HEK293T (cell line): ENCODE measurements at regions not wholly inside any gene's neighbourhood (a gene's known extent, or its start where the extent isn't known, plus 50 kb on each side); places are given as distances from the start of the nearest gene placed in this dataset.
"Not testable (repeated sequence)": the region's sequence is repeated elsewhere in the genome, so short reads cannot be mapped to it uniquely, and the experiment has no call there.

Experiments
- CTCF ChIA-PET: fragments of 350-600 bp; formaldehyde crosslinking; extraction: SDS; loops from one replicate; lab custom pipeline; 2021; ENCODE audit warnings: antibody characterized with exemption, inconsistent platforms; lab: Yijun Ruan, JAX
- POLR2A ChIA-PET: fragments of 350-600 bp; formaldehyde crosslinking; extraction: SDS; loops from one replicate; lab custom pipeline; 2020; ENCODE audit warnings: antibody characterized with exemption, inconsistent platforms; lab: Yijun Ruan, JAX
- DNase-seq: peaks from one replicate; pipeline ENCODE4 v3.0.0; 2012; ENCODE audit warnings: mixed read lengths; ENCODE audit errors: extremely low spot score
- ARNT ChIP-seq: fragments of 450-650 bp; IDR thresholded peaks from 2 replicates; pipeline ENCODE4 v1.6.1; 2017; ENCODE audit warnings: mild to moderate bottlenecking
- BHLHE40 ChIP-seq: fragments of 450-650 bp; IDR thresholded peaks from 2 replicates; pipeline ENCODE4 v1.6.1; 2016; ENCODE audit warnings: mild to moderate bottlenecking, moderate library complexity, borderline replicate concordance
- CTBP1 ChIP-seq: fragments of 450-650 bp; IDR thresholded peaks from 2 replicates; pipeline ENCODE4 v1.6.1; 2016; ENCODE audit warnings: borderline replicate concordance
- ELF4 ChIP-seq: fragments of 450-650 bp; IDR thresholded peaks from 2 replicates; pipeline ENCODE4 v1.6.1; 2017; ENCODE audit warnings: antibody characterized with exemption
- FOXA1 ChIP-seq: fragments of 450-650 bp; IDR thresholded peaks from 2 replicates; pipeline ENCODE4 v1.6.1; 2016; ENCODE audit warnings: mild to moderate bottlenecking
- FOXK2 ChIP-seq: fragments of 450-650 bp; IDR thresholded peaks from 2 replicates; pipeline ENCODE4 v1.6.1; 2016; ENCODE audit warnings: mild to moderate bottlenecking
- FOXM1 ChIP-seq: fragments of 450-650 bp; IDR thresholded peaks from 2 replicates; pipeline ENCODE4 v1.6.1; 2017; ENCODE audit warnings: mild to moderate bottlenecking, borderline replicate concordance
- HDGF ChIP-seq: fragments of 450-650 bp; IDR thresholded peaks from 2 replicates; pipeline ENCODE4 v1.6.1; 2017; ENCODE audit warnings: antibody characterized with exemption, borderline replicate concordance
- L3MBTL2 ChIP-seq: fragments of 450-650 bp; conservative IDR thresholded peaks from 2 replicates; pipeline ENCODE4 v1.6.1; 2016; ENCODE audit warnings: mild to moderate bottlenecking
- LEF1 ChIP-seq: fragments of 450-650 bp; IDR thresholded peaks from 2 replicates; pipeline ENCODE4 v1.6.1; 2017; ENCODE audit warnings: mild to moderate bottlenecking, borderline replicate concordance
- NFRKB ChIP-seq: fragments of 450-650 bp; IDR thresholded peaks from 2 replicates; pipeline ENCODE4 v1.6.1; 2016; ENCODE audit warnings: mild to moderate bottlenecking, moderate library complexity
- PKNOX1 ChIP-seq: fragments of 450-650 bp; IDR thresholded peaks from 2 replicates; pipeline ENCODE4 v1.6.1; 2016
- SP1 ChIP-seq: fragments of 450-650 bp; IDR thresholded peaks from 2 replicates; pipeline ENCODE4 v1.6.1; 2017
- SUZ12 ChIP-seq: fragments of 450-650 bp; IDR thresholded peaks from 2 replicates; pipeline ENCODE4 v1.6.1; 2016; ENCODE audit warnings: mild to moderate bottlenecking
- TARDBP ChIP-seq: fragments of 450-650 bp; IDR thresholded peaks from 2 replicates; pipeline ENCODE4 v1.6.1; 2016
- ZNF384 ChIP-seq: fragments of 450-650 bp; IDR thresholded peaks from 2 replicates; pipeline ENCODE4 v1.6.1; 2016

DNA sequence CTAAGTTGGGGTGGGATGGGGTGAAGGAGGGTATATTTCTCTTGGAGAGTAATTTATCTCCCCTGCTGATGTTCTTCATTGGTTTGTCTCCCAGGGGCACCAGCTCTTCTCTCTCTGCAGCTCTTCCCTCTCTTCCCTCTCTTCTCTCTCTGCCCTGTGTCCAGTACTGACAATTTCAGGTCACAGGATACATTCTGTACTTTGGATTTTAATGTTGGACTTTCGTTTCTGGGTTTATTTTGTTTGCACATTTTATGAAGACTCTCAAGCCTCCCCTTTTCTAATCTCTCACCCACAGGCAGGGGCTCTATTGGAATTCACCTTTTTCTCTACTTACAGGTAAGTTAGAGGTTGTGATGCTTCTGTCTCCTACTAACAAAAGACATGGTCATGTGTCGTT is 165.5 kb downstream of the CPEB2 start:
- DNase-seq = no peak
- ChIA-PET CTCF (no interaction called here), POLR2A (no interaction called here)
- TF ChIP-seq FOXA1 = no peak
- TF ChIP-seq ZNF384 = no peak

DNA sequence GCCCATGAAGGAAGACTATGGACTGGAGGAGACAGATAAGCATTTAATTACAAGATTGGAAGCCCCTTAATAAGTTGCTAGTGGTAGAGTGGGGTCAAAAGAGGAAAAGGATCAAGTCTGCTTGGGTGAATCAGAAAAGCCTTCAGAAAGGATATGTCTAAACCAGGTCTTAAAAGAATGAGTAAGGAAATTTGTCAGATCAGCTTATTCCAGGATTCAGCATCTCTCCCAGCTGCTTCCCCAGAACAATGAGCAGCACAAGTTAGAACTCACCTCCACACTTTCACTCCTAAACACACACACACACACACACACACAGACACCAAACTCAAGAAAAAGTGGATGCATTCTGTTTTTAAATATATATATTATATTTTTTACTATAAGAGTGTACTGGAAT is 166.5 kb downstream of the CPEB2 start:
- TF ChIP-seq BHLHE40 = no peak
- no peak for TF ChIP-seq ARNT
- TF ChIP-seq FOXK2 = no peak
- no peak for TF ChIP-seq LEF1
- no peak for TF ChIP-seq SUZ12
- TF ChIP-seq TARDBP = no peak
- no peak for TF ChIP-seq HDGF
- no peak for TF ChIP-seq PKNOX1
- TF ChIP-seq FOXA1 = no peak
- TF ChIP-seq NFRKB = no peak
- TF ChIP-seq ELF4 = no peak
- no peak for TF ChIP-seq FOXM1
- TF ChIP-seq SP1 = no peak
- TF ChIP-seq ZNF384 = no peak
- no peak for TF ChIP-seq CTBP1
- TF ChIP-seq L3MBTL2 = no peak
- ChIA-PET POLR2A (no interaction called here), CTCF (no interaction called here)
- no peak for DNase-seq

GRCh38 chr4:15171725-15172124 is 169.4 kb downstream of the CPEB2 start:
- no peak for TF ChIP-seq LEF1
- TF ChIP-seq PKNOX1 = no peak
- no peak for TF ChIP-seq SUZ12
- no peak for TF ChIP-seq NFRKB
- no peak for TF ChIP-seq BHLHE40
- TF ChIP-seq FOXM1 = no peak
- no peak for TF ChIP-seq FOXK2
- no peak for DNase-seq
- POLR2A ChIA-PET = no interaction called here
- CTCF ChIA-PET = no interaction called here

- TF ChIP-seq SP1 (no peak), HDGF (no peak), PKNOX1 (no peak), ZNF384 (no peak), FOXK2 (no peak), FOXA1 (no peak), L3MBTL2 (no peak), CTBP1 (no peak), SUZ12 (no peak), NFRKB (no peak), ELF4 (no peak), LEF1 (no peak), TARDBP (no peak), ARNT (no peak)
- ChIA-PET CTCF (no interaction called here), POLR2A (no interaction called here)
Observed at GRCh38 chr4:15173251-15173650, 171.0 kb downstream of the CPEB2 start.

GRCh38 chr4:15174168-15174567 is 171.9 kb downstream of the CPEB2 start:
- DNase-seq, CTCF ChIA-PET, POLR2A ChIA-PET: not testable (repeated sequence)

More at GRCh38 chr4:15173251-15173650, 171.0 kb downstream of the CPEB2 start:
- DNase-seq = no peak

GRCh38 chr4:15179842-15180241 is 177.6 kb downstream of the CPEB2 start:
- DNase-seq, POLR2A ChIA-PET, CTCF ChIA-PET: not testable (repeated sequence)

DNA sequence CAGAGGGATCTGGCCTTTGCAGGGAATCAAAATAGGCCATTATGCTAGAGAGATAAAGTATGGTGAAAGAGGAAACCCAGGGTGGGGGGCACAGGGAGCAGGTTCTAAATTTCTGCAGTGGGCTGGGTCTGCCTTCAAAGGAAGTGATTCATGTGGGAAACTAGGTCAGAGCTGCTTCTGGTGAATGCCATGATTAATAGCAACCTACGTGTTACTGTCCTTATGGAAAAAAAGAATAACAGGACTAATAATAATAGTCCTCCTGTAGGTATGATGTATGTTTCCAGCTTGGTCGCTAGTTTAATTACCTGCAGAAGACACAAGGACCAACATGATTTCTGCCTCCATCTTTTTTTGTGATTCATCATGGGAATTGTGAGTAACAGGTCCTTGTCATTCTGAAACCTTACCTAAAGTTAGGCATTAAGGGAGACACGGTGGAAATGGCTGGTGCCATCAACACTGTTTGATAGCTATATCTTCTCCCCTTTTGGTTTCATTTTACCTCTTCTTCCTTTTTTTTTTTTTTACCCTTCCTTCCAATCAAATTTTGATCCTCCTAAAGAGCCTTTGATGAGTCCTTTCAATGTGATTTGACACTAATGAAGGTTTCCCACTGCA is 180.4 kb downstream of the CPEB2 start:
- no peak for DNase-seq
- no peak for TF ChIP-seq FOXM1
- no peak for TF ChIP-seq L3MBTL2
- TF ChIP-seq ELF4 = no peak
- TF ChIP-seq FOXA1 = no peak
- no peak for TF ChIP-seq SP1
- TF ChIP-seq NFRKB = no peak
- TF ChIP-seq LEF1 = no peak
- TF ChIP-seq SUZ12 = no peak
- no peak for TF ChIP-seq ZNF384
- TF ChIP-seq HDGF = no peak
- TF ChIP-seq BHLHE40 = no peak
- no peak for TF ChIP-seq TARDBP
- no peak for TF ChIP-seq FOXK2
- POLR2A ChIA-PET = no interaction called here
- CTCF ChIA-PET = no interaction called here
